ENCODE measurements at regions not wholly inside any gene's neighbourhood (a gene's known extent, or its start where the extent isn't known, plus 50 kb on each side); places are given as distances from the start of the nearest gene placed in this dataset.
"Not testable (repeated sequence)": the region's sequence is repeated elsewhere in the genome, so short reads cannot be mapped to it uniquely, and the experiment has no call there.

GRCh38 chr2:75381032-75381431, 179.7 kb downstream of the EVA1A start:
- DNase-seq, result no peak

GRCh38 chr2:75379476-75380210, 180.3 kb upstream of the TACR1 start:
- no peak for DNase-seq

GRCh38 chr2:75375646-75376582, 176.6 kb upstream of the TACR1 start:
- DNase-seq, result peak; percentile 26

GRCh38 chr2:75374414-75374957, 175.2 kb upstream of the TACR1 start:
- DNase-seq, result not testable (repeated sequence)

GRCh38 chr2:75367401-75367800, 168.1 kb upstream of the TACR1 start:
- no peak for DNase-seq

GRCh38 chr2:75361486-75361885, 162.2 kb upstream of the TACR1 start:
- DNase-seq, result no peak

GRCh38 chr2:75360945-75361344, 161.6 kb upstream of the TACR1 start:
- DNase-seq, result no peak

GRCh38 chr2:75356865-75357264, 157.5 kb upstream of the TACR1 start:
- no peak for DNase-seq

- no peak for DNase-seq
Observed at GRCh38 chr2:75353131-75353530, 153.8 kb upstream of the TACR1 start.

GRCh38 chr2:75348307-75348706, 149.0 kb upstream of the TACR1 start:
- no peak for DNase-seq

GRCh38 chr2:75344146-75344545, 144.8 kb upstream of the TACR1 start:
- no peak for DNase-seq

GRCh38 chr2:75342504-75343175, 143.3 kb upstream of the TACR1 start:
- DNase-seq, result no peak

GRCh38 chr2:75340560-75340959, 141.2 kb upstream of the TACR1 start:
- DNase-seq, result no peak

GRCh38 chr2:75338461-75338860, 139.1 kb upstream of the TACR1 start:
- no peak for DNase-seq

GRCh38 chr2:75337619-75338018, 138.3 kb upstream of the TACR1 start:
- DNase-seq, result no peak

GRCh38 chr2:75337016-75337415, 137.7 kb upstream of the TACR1 start:
- DNase-seq, result no peak

GRCh38 chr2:75336451-75336850, 137.1 kb upstream of the TACR1 start:
- DNase-seq, result peak; percentile 63

- no peak for DNase-seq
Observed at GRCh38 chr2:75334076-75334475, 134.8 kb upstream of the TACR1 start.

GRCh38 chr2:75333646-75334045, 134.3 kb upstream of the TACR1 start:
- DNase-seq, result no peak

GRCh38 chr2:75328156-75328555, 128.8 kb upstream of the TACR1 start:
- no peak for DNase-seq

- no peak for DNase-seq
Observed at GRCh38 chr2:75327334-75327733, 128.0 kb upstream of the TACR1 start.

- no peak for DNase-seq
Observed at GRCh38 chr2:75326645-75327044, 127.3 kb upstream of the TACR1 start.

- DNase-seq, result no peak
Observed at GRCh38 chr2:75325594-75325993, 126.3 kb upstream of the TACR1 start.

Data from tongue (tissue), 1 donor.